SK-N-SH treated with all-trans-retinoic acid at 6 μM for 48 hours (cell line): ENCODE measurements at regions not wholly inside any gene's neighbourhood (a gene's known extent, or its start where the extent isn't known, plus 50 kb on each side); places are given as distances from the start of the nearest gene placed in this dataset.

ENCODE experiments used
- CSDC2 ChIP-seq: fragments of 250-450 bp; sonication (Bioruptor Pico); IDR thresholded peaks from 2 replicates; pipeline ENCODE4 v1.5.0; 2020; ENCODE audit warnings: mild to moderate bottlenecking, moderate library complexity
- GLIS3 ChIP-seq: fragments of 250-450 bp; sonication (Bioruptor Pico); IDR thresholded peaks from 2 replicates; pipeline ENCODE4 v1.5.0; 2020; ENCODE audit warnings: mild to moderate bottlenecking, moderate library complexity
- TF ChIP-seq, protein P1 (sequence below): fragments of 250-450 bp; sonication (Bioruptor Pico); IDR thresholded peaks from 2 replicates; pipeline ENCODE4 v1.5.1; 2020; ENCODE audit warnings: low read depth, mild to moderate bottlenecking, moderate library complexity
- TF ChIP-seq, protein P2 (sequence below): fragments of 250-450 bp; sonication (Bioruptor Pico); IDR thresholded peaks from 2 replicates; pipeline ENCODE4 v1.8.0; 2020; ENCODE audit warnings: mild to moderate bottlenecking, moderate library complexity, borderline replicate concordance

DNA sequence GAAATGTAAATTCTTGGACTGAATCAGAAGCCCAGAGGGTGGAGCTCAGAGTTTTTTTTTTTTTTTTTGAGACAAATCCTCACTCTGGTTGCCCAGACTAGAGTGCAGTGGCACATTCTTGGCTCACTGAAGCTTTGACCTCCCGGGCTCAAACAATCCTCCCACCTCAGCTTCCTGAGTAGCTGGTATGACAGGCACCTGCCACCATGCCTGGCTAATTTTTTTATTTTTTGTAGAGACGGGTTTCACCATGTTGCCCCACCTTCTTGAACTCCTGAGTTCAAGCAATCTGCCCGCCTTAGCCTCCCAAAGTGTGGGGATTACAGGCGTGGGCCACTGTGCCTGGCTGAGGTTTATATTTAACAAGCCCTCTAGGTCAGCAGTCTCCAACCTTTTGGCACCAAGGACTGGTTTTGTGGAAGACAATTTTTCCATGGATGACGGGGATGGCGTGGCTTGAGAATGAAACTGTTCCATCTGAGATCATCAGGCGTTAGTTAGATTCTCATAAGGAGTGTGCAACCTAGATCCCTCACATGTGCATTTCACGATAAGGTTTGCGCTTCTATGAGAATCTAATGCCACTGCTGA, 76.7 kb downstream of the FHIP1A start:
- TF ChIP-seq, protein P1, sequence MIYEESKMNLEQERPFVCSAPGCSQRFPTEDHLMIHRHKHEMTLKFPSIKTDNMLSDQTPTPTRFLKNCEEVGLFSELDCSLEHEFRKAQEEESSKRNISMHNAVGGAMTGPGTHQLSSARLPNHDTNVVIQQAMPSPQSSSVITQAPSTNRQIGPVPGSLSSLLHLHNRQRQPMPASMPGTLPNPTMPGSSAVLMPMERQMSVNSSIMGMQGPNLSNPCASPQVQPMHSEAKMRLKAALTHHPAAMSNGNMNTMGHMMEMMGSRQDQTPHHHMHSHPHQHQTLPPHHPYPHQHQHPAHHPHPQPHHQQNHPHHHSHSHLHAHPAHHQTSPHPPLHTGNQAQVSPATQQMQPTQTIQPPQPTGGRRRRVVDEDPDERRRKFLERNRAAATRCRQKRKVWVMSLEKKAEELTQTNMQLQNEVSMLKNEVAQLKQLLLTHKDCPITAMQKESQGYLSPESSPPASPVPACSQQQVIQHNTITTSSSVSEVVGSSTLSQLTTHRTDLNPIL (CRISPR knock-in tag) = no peak
- TF ChIP-seq GLIS3 (CRISPR knock-in tag) = no peak
- TF ChIP-seq, protein P2, sequence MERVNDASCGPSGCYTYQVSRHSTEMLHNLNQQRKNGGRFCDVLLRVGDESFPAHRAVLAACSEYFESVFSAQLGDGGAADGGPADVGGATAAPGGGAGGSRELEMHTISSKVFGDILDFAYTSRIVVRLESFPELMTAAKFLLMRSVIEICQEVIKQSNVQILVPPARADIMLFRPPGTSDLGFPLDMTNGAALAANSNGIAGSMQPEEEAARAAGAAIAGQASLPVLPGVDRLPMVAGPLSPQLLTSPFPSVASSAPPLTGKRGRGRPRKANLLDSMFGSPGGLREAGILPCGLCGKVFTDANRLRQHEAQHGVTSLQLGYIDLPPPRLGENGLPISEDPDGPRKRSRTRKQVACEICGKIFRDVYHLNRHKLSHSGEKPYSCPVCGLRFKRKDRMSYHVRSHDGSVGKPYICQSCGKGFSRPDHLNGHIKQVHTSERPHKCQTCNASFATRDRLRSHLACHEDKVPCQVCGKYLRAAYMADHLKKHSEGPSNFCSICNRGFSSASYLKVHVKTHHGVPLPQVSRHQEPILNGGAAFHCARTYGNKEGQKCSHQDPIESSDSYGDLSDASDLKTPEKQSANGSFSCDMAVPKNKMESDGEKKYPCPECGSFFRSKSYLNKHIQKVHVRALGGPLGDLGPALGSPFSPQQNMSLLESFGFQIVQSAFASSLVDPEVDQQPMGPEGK = no peak
- TF ChIP-seq CSDC2 = no peak
